ENCODE measurements at regions not wholly inside any gene's neighbourhood (a gene's known extent, or its start where the extent isn't known, plus 50 kb on each side); places are given as distances from the start of the nearest gene placed in this dataset.
"Not testable (repeated sequence)": the region's sequence is repeated elsewhere in the genome, so short reads cannot be mapped to it uniquely, and the experiment has no call there.

DNA sequence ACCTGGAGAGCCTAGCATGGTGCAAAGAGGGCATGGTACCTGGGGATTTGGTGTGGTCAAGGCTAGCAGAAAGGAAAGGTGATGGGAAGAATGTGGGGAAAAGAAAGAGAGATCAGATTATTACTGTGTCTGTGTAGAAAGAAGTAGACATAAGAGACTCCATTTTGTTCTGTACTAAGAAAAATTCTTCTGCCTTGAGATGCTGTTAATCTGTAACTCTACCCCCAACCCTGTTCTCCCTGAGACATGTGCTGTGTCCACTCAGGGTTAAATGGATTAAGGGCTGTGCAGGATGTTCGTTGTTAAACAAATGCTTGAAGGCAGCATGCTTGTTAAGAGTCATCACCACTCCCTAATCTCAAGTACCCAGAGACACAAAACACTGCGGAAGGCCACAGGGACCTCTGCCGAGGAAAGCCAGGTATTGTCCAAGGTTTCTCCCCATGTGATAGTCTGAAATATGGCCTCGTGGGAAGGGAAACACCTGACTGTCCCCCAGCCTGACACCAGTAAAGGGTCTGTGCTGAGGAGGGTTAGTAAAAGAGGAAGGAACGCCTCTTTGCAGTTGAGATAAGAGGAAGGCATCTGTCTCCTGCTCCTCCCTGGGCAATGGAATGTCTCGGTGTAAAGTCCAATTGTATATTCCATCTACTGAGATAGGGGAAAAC lies 99.4 kb downstream of the CEP44 start:
- TF ChIP-seq, protein P1, sequence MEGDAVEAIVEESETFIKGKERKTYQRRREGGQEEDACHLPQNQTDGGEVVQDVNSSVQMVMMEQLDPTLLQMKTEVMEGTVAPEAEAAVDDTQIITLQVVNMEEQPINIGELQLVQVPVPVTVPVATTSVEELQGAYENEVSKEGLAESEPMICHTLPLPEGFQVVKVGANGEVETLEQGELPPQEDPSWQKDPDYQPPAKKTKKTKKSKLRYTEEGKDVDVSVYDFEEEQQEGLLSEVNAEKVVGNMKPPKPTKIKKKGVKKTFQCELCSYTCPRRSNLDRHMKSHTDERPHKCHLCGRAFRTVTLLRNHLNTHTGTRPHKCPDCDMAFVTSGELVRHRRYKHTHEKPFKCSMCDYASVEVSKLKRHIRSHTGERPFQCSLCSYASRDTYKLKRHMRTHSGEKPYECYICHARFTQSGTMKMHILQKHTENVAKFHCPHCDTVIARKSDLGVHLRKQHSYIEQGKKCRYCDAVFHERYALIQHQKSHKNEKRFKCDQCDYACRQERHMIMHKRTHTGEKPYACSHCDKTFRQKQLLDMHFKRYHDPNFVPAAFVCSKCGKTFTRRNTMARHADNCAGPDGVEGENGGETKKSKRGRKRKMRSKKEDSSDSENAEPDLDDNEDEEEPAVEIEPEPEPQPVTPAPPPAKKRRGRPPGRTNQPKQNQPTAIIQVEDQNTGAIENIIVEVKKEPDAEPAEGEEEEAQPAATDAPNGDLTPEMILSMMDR (IDR thresholded peaks at IDR 0.05), result not testable (repeated sequence)
- TF ChIP-seq POLR2A (IDR thresholded peaks at IDR 0.05), result not testable (repeated sequence)

Measured in vagina (tissue), 2 donors.